SK-N-SH treated with all-trans-retinoic acid at 6 μM for 48 hours (cell line): ENCODE measurements at regions not wholly inside any gene's neighbourhood (a gene's known extent, or its start where the extent isn't known, plus 50 kb on each side); places are given as distances from the start of the nearest gene placed in this dataset.

ENCODE experiments used
- ARNTL ChIP-seq: fragments of 450-650 bp; formaldehyde crosslinking; IDR thresholded peaks from 2 replicates; pipeline ENCODE4 v1.5.0; 2020; ENCODE audit warnings: low read depth, mild to moderate bottlenecking, moderate library complexity, borderline replicate concordance
- BACH2 ChIP-seq: fragments of 250-450 bp; sonication (Bioruptor Pico); IDR thresholded peaks from 2 replicates; pipeline ENCODE4 v1.9.0; 2021; ENCODE audit warnings: mild to moderate bottlenecking, borderline replicate concordance
- PATZ1 ChIP-seq: fragments of 250-450 bp; sonication (Bioruptor Pico); IDR thresholded peaks from 2 replicates; pipeline ENCODE4 v1.8.0; 2020; ENCODE audit warnings: mild to moderate bottlenecking, moderate library complexity, borderline replicate concordance
- POU6F1 ChIP-seq: fragments of 250-450 bp; sonication (Bioruptor Pico); IDR thresholded peaks from 2 replicates; pipeline ENCODE4 v1.8.0; 2021; ENCODE audit warnings: low read depth, mild to moderate bottlenecking, moderate library complexity, borderline replicate concordance
- RARB ChIP-seq: fragments of 250-450 bp; sonication (Bioruptor Pico); IDR thresholded peaks from 2 replicates; pipeline ENCODE4 v1.8.0; 2021; ENCODE audit warnings: mild to moderate bottlenecking, moderate library complexity
- ZFP30 ChIP-seq: fragments of 450-650 bp; formaldehyde crosslinking; IDR thresholded peaks from 2 replicates; pipeline ENCODE4 v1.5.0; 2022; ENCODE audit warnings: mild to moderate bottlenecking, moderate library complexity

- TF ChIP-seq ARNTL (CRISPR knock-in tag) = no peak
- TF ChIP-seq BACH2 (CRISPR knock-in tag) = no peak
- no peak for TF ChIP-seq ZFP30
- TF ChIP-seq POU6F1 = no peak
- TF ChIP-seq PATZ1 (CRISPR knock-in tag) = no peak
- no peak for TF ChIP-seq RARB
Observed at GRCh38 chr13:72590091-72590740, 137.2 kb downstream of the MZT1 start.
